Stomach (tissue), 8 donors: ENCODE measurements at regions not wholly inside any gene's neighbourhood (a gene's known extent, or its start where the extent isn't known, plus 50 kb on each side); places are given as distances from the start of the nearest gene placed in this dataset.

Experiments used
- DNase-seq, 2 donors: peaks; one replicate each; pipeline versions ENCODE4 v3.0.0 to v3.0.0-alpha.2; 2013 to 2019
- H3K27ac ChIP-seq, 5 donors: fragments of 200-600 bp in 4 of 5; sonication (generic) in 4 of 5; one replicate each; pipeline ENCODE4 v1.5.1; 2013 to 2019; ENCODE audit warnings: mild to moderate bottlenecking in 1 of 5, moderate library complexity in 1 of 5
- H3K27me3 ChIP-seq, 3 donors: fragments of 200-600 bp; sonication (generic); one replicate each; pipeline ENCODE4 v1.5.1; 2017 to 2019; ENCODE audit warnings: mixed run types in 1 of 3
- H3K36me3 ChIP-seq, 4 donors: fragments of 200-600 bp; sonication (generic); 1 replicate in 3 of 4; 2 replicates in 1 of 4; pipeline ENCODE4 v1.5.1; 2016 to 2019
- H3K4me1 ChIP-seq, 4 donors: fragments of 200-600 bp; sonication (generic); one replicate each; pipeline ENCODE4 v1.5.1; 2016 to 2019
- H3K4me3 ChIP-seq, 4 donors: fragments of 200-600 bp; sonication (generic) in 3 of 4; one replicate each; pipeline ENCODE4 v1.5.1; 2016 to 2019; ENCODE audit warnings: mild to moderate bottlenecking in 1 of 4
- H3K9me3 ChIP-seq, 4 donors: fragments of 200-600 bp; sonication (generic); one replicate each; pipeline ENCODE4 v1.5.1; 2016 to 2019
- CTCF ChIP-seq, 7 experiments: fragments of 450-650 bp in 4 of 7; fragments of 200-600 bp in 3 of 7; sonication (generic) in 3 of 7; IDR thresholded peaks; one replicate each; pipeline ENCODE4 v1.5.1; 2016 to 2019; ENCODE audit warnings: antibody characterized with exemption in 7 of 7, control low read depth in 2 of 7, mild to moderate bottlenecking in 1 of 7
- EP300 ChIP-seq: sonication (generic); formaldehyde crosslinking; IDR thresholded peaks from one replicate; pipeline ENCODE4 v1.6.1; 2017; ENCODE audit warnings: antibody characterized with exemption
- POLR2A ChIP-seq, 4 donors: fragments of 450-650 bp; IDR thresholded peaks; one replicate each; pipeline ENCODE4 v1.6.1; 2016; ENCODE audit warnings: antibody characterized with exemption in 4 of 4, control low read depth in 2 of 4, mild to moderate bottlenecking in 1 of 4, moderate library complexity in 1 of 4
- POLR2AphosphoS5 ChIP-seq, 3 donors: sonication (generic); formaldehyde crosslinking; IDR thresholded peaks; one replicate each; pipeline ENCODE4 v1.6.1; 2016; ENCODE audit warnings: antibody characterized with exemption in 3 of 3
- WGBS, 5 donors: extraction: QIAGEN DNeasy Blood & Tissue Kit in 3 of 5; methylation state at CpG; one replicate each; pipeline versions ENCODE4 v1.1.5 to v1.1.7; 2013 to 2018; 5-methylcytosine and 5-hydroxymethylcytosine counted together
- intact Hi-C: fragments of 100-400 bp; cut with DNase I; formaldehyde crosslinking; loops from one replicate; pipeline ENCODE4 v1.15.1; 2023; ENCODE audit warnings: low total_unique reads
- donor health status: healthy with polysubstance abuse.
- donor health status: Bipolar disorder and iron deficiency.
- donor health status: healthy.

- H3K27me3 ChIP-seq: no peaks in the 10 kb centered on the region
- H3K4me1 ChIP-seq: peaks cover 0 to 10% (median 0%) of the 10 kb centered on the region in 4 donors
- intact Hi-C loops: no loop called here
- no peaks in the 10 kb centered on the region for H3K36me3 ChIP-seq
- no peaks in the 10 kb centered on the region for H3K9me3 ChIP-seq
- no peak overlapping the region for H3K27ac ChIP-seq
- TF ChIP-seq CTCF (IDR thresholded peaks at IDR 0.05) (no peak), POLR2AphosphoS5 (IDR thresholded peaks at IDR 0.05) (no peak), POLR2A (IDR thresholded peaks at IDR 0.05) (no peak), EP300 (no peak)
- no peak overlapping the region for H3K4me3 ChIP-seq
- peak in 1 of 2 donors; percentile 5 for DNase-seq
These were observed 378.7 kb upstream of the AZI2 start for GRCh38 chr3:28727307-28727706.

- intact Hi-C loops: no loop called here
- 68 to 82% (median 81%) methylated on average over 2 of the region's 2 CpGs for WGBS, 5 donors
- peaks cover 0 to 5% (median 2%) of the 10 kb centered on the region in 4 donors for H3K4me1 ChIP-seq
- no peak overlapping the region for H3K4me3 ChIP-seq
- H3K27me3 ChIP-seq: no peaks in the 10 kb centered on the region
- H3K36me3 ChIP-seq: no peaks in the 10 kb centered on the region
- no peak for TF ChIP-seq EP300
- TF ChIP-seq CTCF (IDR thresholded peaks at IDR 0.05): no peak
- no peak for TF ChIP-seq POLR2AphosphoS5 (IDR thresholded peaks at IDR 0.05)
- TF ChIP-seq POLR2A (IDR thresholded peaks at IDR 0.05): no peak
- DNase-seq: no peak
- no peak overlapping the region for H3K27ac ChIP-seq
- H3K9me3 ChIP-seq: peaks cover 0 to 9% (median 0%) of the 10 kb centered on the region in 4 donors
These were observed 389.8 kb upstream of the AZI2 start for GRCh38 chr3:28738425-28738824.

GRCh38 chr3:28739647-28740046 is 391.0 kb upstream of the AZI2 start:
- WGBS, 5 donors: 49 to 85% (median 74%) methylated on average over 1 of the region's 1 CpG
- no peak for TF ChIP-seq POLR2A (IDR thresholded peaks at IDR 0.05)
- no peak for TF ChIP-seq EP300
- no peak for TF ChIP-seq CTCF (IDR thresholded peaks at IDR 0.05)
- TF ChIP-seq POLR2AphosphoS5 (IDR thresholded peaks at IDR 0.05): no peak
- Histone ChIP-seq H3K36me3 (no peaks in the 10 kb centered on the region), H3K4me1 (peaks cover 7 to 16% (median 10%) of the 10 kb centered on the region in 4 donors), H3K9me3 (peaks cover 0 to under 1% (median 0%) of the 10 kb centered on the region in 4 donors), H3K27me3 (no peaks in the 10 kb centered on the region), H3K4me3 (no peak overlapping the region), H3K27ac (no peak overlapping the region)
- DNase-seq: no peak
- intact Hi-C loops: no loop called here

- H3K27ac ChIP-seq: no peak overlapping the region
These were observed 394.6 kb upstream of the AZI2 start for GRCh38 chr3:28743271-28743670.

More at GRCh38 chr3:28743271-28743670, 394.6 kb upstream of the AZI2 start:
- TF ChIP-seq EP300 (no peak), POLR2A (IDR thresholded peaks at IDR 0.05) (no peak), CTCF (IDR thresholded peaks at IDR 0.05) (no peak), POLR2AphosphoS5 (IDR thresholded peaks at IDR 0.05) (no peak)
- H3K9me3 ChIP-seq: no peaks in the 10 kb centered on the region
- H3K36me3 ChIP-seq: no peaks in the 10 kb centered on the region
- H3K4me1 ChIP-seq: peaks cover 7 to 25% (median 10%) of the 10 kb centered on the region in 4 donors
- 82 to 92% (median 85%) methylated on average over 2 of the region's 2 CpGs for WGBS, 5 donors
- intact Hi-C loops: no loop called here
- no peaks in the 10 kb centered on the region for H3K27me3 ChIP-seq
- peak in 1 of 2 donors; percentile 5 for DNase-seq
- H3K4me3 ChIP-seq: no peak overlapping the region
